Thyroid gland (tissue), 4 donors: ENCODE measurements at regions not wholly inside any gene's neighbourhood (a gene's known extent, or its start where the extent isn't known, plus 50 kb on each side); places are given as distances from the start of the nearest gene placed in this dataset.

Experiments used
- CTCF ChIP-seq, 6 experiments: fragments of 200-600 bp in 3 of 6; fragments of 450-650 bp in 3 of 6; sonication (generic) in 3 of 6; IDR thresholded peaks; one replicate each; pipeline ENCODE4 v1.5.1; 2016 to 2019; ENCODE audit warnings: antibody characterized with exemption in 6 of 6, mild to moderate bottlenecking in 2 of 6, inconsistent platforms in 1 of 6, moderate library complexity in 1 of 6
- POLR2A ChIP-seq, 2 donors: fragments of 450-650 bp; IDR thresholded peaks; one replicate each; pipeline ENCODE4 v1.6.1; 2017; ENCODE audit warnings: antibody characterized with exemption in 2 of 2, mild to moderate bottlenecking in 2 of 2, moderate library complexity in 1 of 2

- TF ChIP-seq CTCF (IDR thresholded peaks at IDR 0.05), result no peak
- no peak for TF ChIP-seq POLR2A (IDR thresholded peaks at IDR 0.05)
Observed at GRCh38 chr13:44040818-44041100, 161.1 kb downstream of the LACC1 start.
